ENCODE measurements at regions not wholly inside any gene's neighbourhood (a gene's known extent, or its start where the extent isn't known, plus 50 kb on each side); places are given as distances from the start of the nearest gene placed in this dataset.
"Not testable (repeated sequence)": the region's sequence is repeated elsewhere in the genome, so short reads cannot be mapped to it uniquely, and the experiment has no call there.

DNA sequence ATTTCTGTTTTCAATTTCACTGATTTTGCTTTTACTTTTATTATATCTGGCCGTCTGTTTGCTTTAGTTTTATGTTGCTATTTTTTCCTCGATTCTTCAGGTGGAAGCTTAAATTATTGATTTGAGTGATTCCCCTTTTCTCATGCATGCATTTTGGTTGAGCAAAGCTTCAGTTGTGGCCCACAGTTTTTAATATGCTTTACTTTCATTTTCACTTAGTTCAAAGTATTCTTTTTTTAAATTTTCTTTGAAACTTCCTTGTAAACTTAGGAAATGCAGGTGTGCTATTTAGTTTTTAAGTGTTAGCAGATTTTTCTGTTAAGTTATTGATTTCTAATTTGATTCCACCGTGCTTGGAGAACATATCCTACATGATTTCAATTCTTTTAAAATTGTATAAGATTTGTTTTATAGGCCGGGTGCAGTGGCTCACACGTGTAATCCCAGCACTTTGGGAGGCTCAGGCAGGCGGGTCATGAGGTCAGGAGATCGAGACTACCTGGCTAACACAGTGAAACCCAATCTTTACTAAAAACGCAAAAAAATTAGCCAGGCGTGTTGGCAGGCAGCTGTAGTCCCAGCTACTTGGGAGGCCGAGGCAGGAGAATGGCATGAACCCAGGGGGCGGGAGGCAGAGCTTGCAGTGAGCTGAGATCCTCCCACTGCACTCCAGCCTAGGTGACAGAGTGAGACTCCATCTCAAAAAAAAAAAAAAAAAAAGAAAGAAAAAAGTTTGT lies 531.2 kb downstream of the KIF2B start:
- Histone ChIP-seq H3K27me3 (no peaks in the 10 kb centered on the region), H3K9me3 (no peaks in the 10 kb centered on the region), H3K4me3 (no peak overlapping the region), H3K36me3 (no peaks in the 10 kb centered on the region), H3K4me1 (no peaks in the 10 kb centered on the region), H3K27ac (no peak overlapping the region)
- DNase-seq = no peak
- intact Hi-C loops (cut with DNase I) = no loop called here
- 86% methylated on average over 11 of the region's 11 CpGs for WGBS, 2 donors
- TF ChIP-seq, protein P1, sequence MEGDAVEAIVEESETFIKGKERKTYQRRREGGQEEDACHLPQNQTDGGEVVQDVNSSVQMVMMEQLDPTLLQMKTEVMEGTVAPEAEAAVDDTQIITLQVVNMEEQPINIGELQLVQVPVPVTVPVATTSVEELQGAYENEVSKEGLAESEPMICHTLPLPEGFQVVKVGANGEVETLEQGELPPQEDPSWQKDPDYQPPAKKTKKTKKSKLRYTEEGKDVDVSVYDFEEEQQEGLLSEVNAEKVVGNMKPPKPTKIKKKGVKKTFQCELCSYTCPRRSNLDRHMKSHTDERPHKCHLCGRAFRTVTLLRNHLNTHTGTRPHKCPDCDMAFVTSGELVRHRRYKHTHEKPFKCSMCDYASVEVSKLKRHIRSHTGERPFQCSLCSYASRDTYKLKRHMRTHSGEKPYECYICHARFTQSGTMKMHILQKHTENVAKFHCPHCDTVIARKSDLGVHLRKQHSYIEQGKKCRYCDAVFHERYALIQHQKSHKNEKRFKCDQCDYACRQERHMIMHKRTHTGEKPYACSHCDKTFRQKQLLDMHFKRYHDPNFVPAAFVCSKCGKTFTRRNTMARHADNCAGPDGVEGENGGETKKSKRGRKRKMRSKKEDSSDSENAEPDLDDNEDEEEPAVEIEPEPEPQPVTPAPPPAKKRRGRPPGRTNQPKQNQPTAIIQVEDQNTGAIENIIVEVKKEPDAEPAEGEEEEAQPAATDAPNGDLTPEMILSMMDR (IDR thresholded peaks at IDR 0.05) = no peak
- TF ChIP-seq POLR2A (IDR thresholded peaks at IDR 0.05) (no peak), EP300 (IDR thresholded peaks at IDR 0.05) (no peak)

DNA sequence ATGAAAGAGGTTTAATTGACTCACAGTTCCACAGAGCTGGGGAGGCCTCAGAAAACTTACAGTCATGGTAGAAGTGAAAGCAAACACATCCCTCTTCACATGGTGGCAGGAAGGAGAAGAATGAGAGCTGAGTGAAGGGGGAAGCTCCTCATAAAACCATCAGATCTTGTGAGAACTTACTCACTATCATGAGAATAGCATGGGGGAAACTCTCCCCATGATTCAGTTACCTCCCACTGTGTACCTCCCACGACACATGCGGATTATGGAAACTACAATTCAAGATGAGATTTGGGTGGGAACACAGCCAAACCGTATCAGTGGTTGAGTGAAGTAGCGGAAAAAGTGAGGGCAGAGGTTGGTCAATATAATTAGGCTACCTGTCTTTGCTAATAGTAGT lies 538.3 kb downstream of the KIF2B start:
- H3K27me3 ChIP-seq; H3K27ac ChIP-seq; DNase-seq; H3K4me3 ChIP-seq; intact Hi-C loops (cut with DNase I); H3K36me3 ChIP-seq; H3K4me1 ChIP-seq; H3K9me3 ChIP-seq: not testable (repeated sequence)
- 77 to 80% methylated on average over 4 of the region's 4 CpGs for WGBS, 2 donors

DNA sequence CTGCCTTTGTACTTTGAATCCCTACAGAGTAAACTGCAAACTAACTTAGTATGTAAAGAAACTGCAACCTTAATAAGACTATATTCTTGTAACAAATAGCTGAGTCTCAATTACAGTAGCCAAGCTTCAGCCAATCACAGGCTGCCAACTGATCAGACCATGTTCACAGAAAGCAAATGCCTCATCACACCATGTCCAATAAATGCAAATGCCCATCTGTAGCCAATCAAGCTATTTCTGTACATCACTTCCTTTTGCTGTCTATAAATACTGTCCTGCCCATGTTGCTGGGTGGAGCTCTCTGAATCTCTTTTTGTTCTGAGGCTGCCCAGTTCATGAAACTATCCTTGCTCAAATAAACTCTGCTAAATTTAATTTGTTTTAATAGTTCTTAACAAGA lies 531.7 kb upstream of the TOM1L1 start:
- intact Hi-C loops (cut with DNase I) = no loop called here
- no peaks in the 10 kb centered on the region for H3K36me3 ChIP-seq
- peaks cover 0 to 1% (median 0%) of the 10 kb centered on the region in 4 donors for H3K9me3 ChIP-seq
- DNase-seq = no peak
- no peak for TF ChIP-seq POLR2A (IDR thresholded peaks at IDR 0.05)
- TF ChIP-seq, protein P1 (IDR thresholded peaks at IDR 0.05) = no peak
- no peak for TF ChIP-seq POLR2AphosphoS5 (IDR thresholded peaks at IDR 0.05)
- no peak for TF ChIP-seq EP300 (IDR thresholded peaks at IDR 0.05)
- H3K4me1 ChIP-seq = no peaks in the 10 kb centered on the region
- H3K27me3 ChIP-seq = no peaks in the 10 kb centered on the region
- no peak overlapping the region for H3K4me3 ChIP-seq
- no peak overlapping the region for H3K27ac ChIP-seq

DNA sequence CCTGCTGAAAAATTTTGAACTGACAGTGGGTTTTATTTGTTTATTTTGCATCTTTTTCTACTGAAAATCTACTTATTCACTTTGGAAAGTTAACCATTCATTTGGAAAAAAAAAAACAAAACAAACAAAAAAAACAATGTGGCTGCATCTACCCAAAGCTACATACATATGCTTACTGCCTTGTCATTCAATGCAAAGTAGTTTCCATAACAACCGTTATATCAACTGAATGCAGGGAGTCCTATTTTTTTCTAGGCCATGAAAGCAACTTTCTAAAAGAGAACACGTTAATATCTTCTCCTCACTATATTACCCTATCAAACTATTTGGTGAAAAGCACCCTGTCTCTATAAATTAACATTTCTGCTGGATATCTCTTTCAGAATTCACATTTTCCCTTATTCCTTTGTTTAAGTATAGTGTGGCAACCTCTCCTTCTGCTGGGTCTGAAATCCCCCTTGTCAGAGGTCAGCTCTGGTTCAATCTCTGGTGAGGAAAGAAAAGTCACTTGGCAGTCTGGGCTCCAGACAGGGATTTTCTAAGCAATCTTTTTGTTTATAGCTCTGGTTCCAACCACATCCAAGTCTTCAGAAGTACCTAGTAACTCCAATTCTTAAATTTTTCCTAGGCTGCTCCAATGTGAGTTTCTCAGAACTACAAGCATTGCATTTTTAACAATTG lies 528.4 kb upstream of the TOM1L1 start:
- no peak for DNase-seq
- WGBS, 2 donors = 51 to 55% methylated on average over 2 of the region's 2 CpGs
- intact Hi-C loops (cut with DNase I) = no loop called here

DNA sequence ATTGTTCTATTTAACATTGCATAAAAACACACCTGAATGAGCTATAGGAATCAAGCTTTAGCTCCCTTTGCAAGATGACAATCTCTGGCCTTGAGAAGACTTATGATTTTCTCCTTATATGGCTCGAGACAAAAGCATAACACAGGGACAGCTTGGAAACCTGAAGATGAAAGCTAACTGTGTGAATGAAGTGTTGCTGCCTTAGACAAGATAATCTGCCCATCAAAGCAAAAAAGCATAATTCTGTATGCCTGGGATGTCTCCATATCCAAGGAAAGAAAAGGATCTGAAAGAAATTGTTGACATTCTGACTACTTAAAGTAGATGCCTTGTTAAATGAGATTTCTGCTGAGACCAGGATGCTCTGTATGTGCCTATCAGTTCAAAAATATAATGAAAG lies 526.7 kb upstream of the TOM1L1 start:
- no peaks in the 10 kb centered on the region for H3K27me3 ChIP-seq
- H3K27ac ChIP-seq = no peak overlapping the region
- no peak for DNase-seq
- 17 to 20% methylated on average over 1 of the region's 1 CpG for WGBS, 2 donors
- H3K4me3 ChIP-seq = no peak overlapping the region
- no peaks in the 10 kb centered on the region for H3K36me3 ChIP-seq
- intact Hi-C loops (cut with DNase I) = no loop called here
- H3K4me1 ChIP-seq = no peaks in the 10 kb centered on the region
- H3K9me3 ChIP-seq = peaks cover 0 to 1% (median 0%) of the 10 kb centered on the region in 4 donors
- TF ChIP-seq POLR2AphosphoS5 (IDR thresholded peaks at IDR 0.05) (no peak), EP300 (IDR thresholded peaks at IDR 0.05) (no peak), POLR2A (IDR thresholded peaks at IDR 0.05) (no peak)
- TF ChIP-seq, protein P1 (IDR thresholded peaks at IDR 0.05) = no peak

More for the DNA sequence above, 528.4 kb upstream of the TOM1L1 start:
- Histone ChIP-seq H3K4me3 (no peak overlapping the region), H3K4me1 (no peaks in the 10 kb centered on the region), H3K27ac (no peak overlapping the region), H3K27me3 (no peaks in the 10 kb centered on the region), H3K9me3 (peaks cover 0 to 1% (median 0%) of the 10 kb centered on the region in 4 donors), H3K36me3 (no peaks in the 10 kb centered on the region)
- no peak for TF ChIP-seq EP300 (IDR thresholded peaks at IDR 0.05)
- no peak for TF ChIP-seq POLR2AphosphoS5 (IDR thresholded peaks at IDR 0.05)
- TF ChIP-seq, protein P1 (IDR thresholded peaks at IDR 0.05) = no peak
- no peak for TF ChIP-seq POLR2A (IDR thresholded peaks at IDR 0.05)

DNA sequence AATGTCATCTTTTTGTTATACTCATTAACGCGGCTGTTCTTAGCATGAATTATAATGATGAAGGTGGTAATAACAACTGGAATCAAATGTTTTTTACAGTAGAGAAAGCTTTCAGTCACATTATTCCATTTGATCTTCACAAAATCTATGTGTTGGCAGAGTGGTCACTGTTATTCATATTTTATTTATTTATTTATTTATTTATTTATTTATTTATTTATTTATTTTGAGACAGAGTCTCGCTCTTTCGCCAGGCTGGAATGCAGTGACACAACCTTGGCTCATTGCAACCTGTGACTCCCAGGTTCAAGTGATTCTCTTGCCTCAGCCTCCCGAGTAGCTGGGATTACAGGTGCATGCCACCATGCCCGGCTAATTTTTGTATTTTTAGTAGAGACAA lies 524.2 kb upstream of the TOM1L1 start:
- H3K27ac ChIP-seq; intact Hi-C loops (cut with DNase I); H3K4me1 ChIP-seq; H3K4me3 ChIP-seq; H3K36me3 ChIP-seq; DNase-seq; H3K9me3 ChIP-seq; H3K27me3 ChIP-seq: not testable (repeated sequence)
- WGBS, 2 donors = 90 to 93% methylated on average over 6 of the region's 6 CpGs
